ENCODE measurements at regions not wholly inside any gene's neighbourhood (a gene's known extent, or its start where the extent isn't known, plus 50 kb on each side); places are given as distances from the start of the nearest gene placed in this dataset.

DNA sequence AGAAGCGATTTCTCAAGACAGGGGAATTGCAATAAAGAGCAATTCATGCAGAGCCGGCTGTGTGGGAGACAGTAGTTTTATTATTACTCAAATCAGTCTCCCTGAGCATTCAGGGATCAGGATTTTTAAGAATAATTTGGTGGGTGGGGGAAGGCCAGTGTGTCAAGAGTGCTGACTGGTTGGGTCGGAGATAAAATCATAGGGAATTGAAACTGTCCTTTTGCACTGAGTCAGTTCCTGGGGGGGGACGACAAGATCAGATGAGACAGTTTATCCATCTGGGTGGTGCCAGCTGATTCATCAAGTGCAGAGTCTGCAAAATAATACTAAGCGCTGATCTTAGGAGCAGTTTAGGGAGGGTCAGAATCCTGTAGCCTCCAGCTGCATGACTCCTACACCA, 502.4 kb downstream of the NLGN4X start:
- TF ChIP-seq, protein P1, sequence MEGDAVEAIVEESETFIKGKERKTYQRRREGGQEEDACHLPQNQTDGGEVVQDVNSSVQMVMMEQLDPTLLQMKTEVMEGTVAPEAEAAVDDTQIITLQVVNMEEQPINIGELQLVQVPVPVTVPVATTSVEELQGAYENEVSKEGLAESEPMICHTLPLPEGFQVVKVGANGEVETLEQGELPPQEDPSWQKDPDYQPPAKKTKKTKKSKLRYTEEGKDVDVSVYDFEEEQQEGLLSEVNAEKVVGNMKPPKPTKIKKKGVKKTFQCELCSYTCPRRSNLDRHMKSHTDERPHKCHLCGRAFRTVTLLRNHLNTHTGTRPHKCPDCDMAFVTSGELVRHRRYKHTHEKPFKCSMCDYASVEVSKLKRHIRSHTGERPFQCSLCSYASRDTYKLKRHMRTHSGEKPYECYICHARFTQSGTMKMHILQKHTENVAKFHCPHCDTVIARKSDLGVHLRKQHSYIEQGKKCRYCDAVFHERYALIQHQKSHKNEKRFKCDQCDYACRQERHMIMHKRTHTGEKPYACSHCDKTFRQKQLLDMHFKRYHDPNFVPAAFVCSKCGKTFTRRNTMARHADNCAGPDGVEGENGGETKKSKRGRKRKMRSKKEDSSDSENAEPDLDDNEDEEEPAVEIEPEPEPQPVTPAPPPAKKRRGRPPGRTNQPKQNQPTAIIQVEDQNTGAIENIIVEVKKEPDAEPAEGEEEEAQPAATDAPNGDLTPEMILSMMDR (IDR thresholded peaks at IDR 0.05; ENCODE audit: low read length), result no peak
- TF ChIP-seq EZH2 (IDR thresholded peaks at IDR 0.05; ENCODE audit: borderline replicate concordance, low read length), result no peak

Measured in OCI-LY1 (cell line).